Breast epithelium (tissue), 3 donors: ENCODE measurements at regions not wholly inside any gene's neighbourhood (a gene's known extent, or its start where the extent isn't known, plus 50 kb on each side); places are given as distances from the start of the nearest gene placed in this dataset.

Source experiments
- CTCF ChIP-seq, 3 donors: fragments of 450-650 bp; IDR thresholded peaks; one replicate each; pipeline ENCODE4 v1.5.1; 2016 to 2017; ENCODE audit warnings: antibody characterized with exemption in 3 of 3, mild to moderate bottlenecking in 3 of 3, moderate library complexity in 3 of 3
- POLR2A ChIP-seq: fragments of 450-650 bp; IDR thresholded peaks from one replicate; pipeline ENCODE4 v1.6.1; 2016; ENCODE audit warnings: antibody characterized with exemption, mild to moderate bottlenecking, moderate library complexity
- POLR2AphosphoS5 ChIP-seq, 3 donors: sonication (generic); formaldehyde crosslinking; IDR thresholded peaks; one replicate each; pipeline ENCODE4 v1.6.1; 2017; ENCODE audit warnings: antibody characterized with exemption in 3 of 3

GRCh38 chr6:18603361-18603760, 216.2 kb downstream of the RNF144B start:
- no peak for TF ChIP-seq CTCF (IDR thresholded peaks at IDR 0.05)
- no peak for TF ChIP-seq POLR2A
- TF ChIP-seq POLR2AphosphoS5 (IDR thresholded peaks at IDR 0.05), result no peak
